Urinary bladder (tissue), 3 donors: ENCODE measurements at regions not wholly inside any gene's neighbourhood (a gene's known extent, or its start where the extent isn't known, plus 50 kb on each side); places are given as distances from the start of the nearest gene placed in this dataset.

Source experiments
- DNase-seq: peaks from one replicate; pipeline ENCODE4 v3.0.0-alpha.2; 2015; ENCODE audit errors: extremely low spot score
- H3K27ac ChIP-seq: one replicate; pipeline ENCODE4 v1.5.1; 2013; ENCODE audit warnings: low read depth, mild to moderate bottlenecking, moderate library complexity
- H3K36me3 ChIP-seq: one replicate; pipeline ENCODE4 v1.6.1; 2013; ENCODE audit warnings: mild to moderate bottlenecking, moderate library complexity; ENCODE audit not compliant: insufficient read depth
- H3K4me1 ChIP-seq: one replicate; pipeline ENCODE4 v1.6.1; 2013; ENCODE audit warnings: mild to moderate bottlenecking, moderate library complexity; ENCODE audit not compliant: insufficient read depth
- H3K4me3 ChIP-seq: one replicate; pipeline ENCODE4 v1.5.1; 2013; ENCODE audit warnings: low read depth, low read length
- WGBS: extraction: QIAGEN DNeasy Blood & Tissue Kit; methylation state at CpG from one replicate; pipeline ENCODE4 v1.1.7; 2013; 5-methylcytosine and 5-hydroxymethylcytosine counted together
- donor health status: healthy with polysubstance abuse.
- donor health status: healthy.

- Histone ChIP-seq H3K27ac (no peak overlapping the region), H3K4me3 (no peak overlapping the region), H3K36me3 (no peaks in the 10 kb centered on the region), H3K4me1 (no peaks in the 10 kb centered on the region)
- WGBS: 54% methylated on average over 3 of the region's 3 CpGs
- no peak for DNase-seq
Observed at GRCh38 chr1:29753771-29754572, 517.6 kb downstream of the PTPRU start.

- 66% methylated on average over 1 of the region's 1 CpG for WGBS
- no peak for DNase-seq
- Histone ChIP-seq H3K36me3 (no peaks in the 10 kb centered on the region), H3K4me3 (no peak overlapping the region), H3K27ac (no peak overlapping the region), H3K4me1 (no peaks in the 10 kb centered on the region)
Observed at GRCh38 chr1:29753244-29753643, 516.9 kb downstream of the PTPRU start.

GRCh38 chr1:29752141-29752540 lies 515.8 kb downstream of the PTPRU start:
- H3K4me1 ChIP-seq: no peaks in the 10 kb centered on the region
- no peak for DNase-seq
- no peaks in the 10 kb centered on the region for H3K36me3 ChIP-seq
- H3K4me3 ChIP-seq: no peak overlapping the region
- WGBS: 19% methylated on average over 8 of the region's 8 CpGs
- no peak overlapping the region for H3K27ac ChIP-seq

GRCh38 chr1:29749024-29749945 lies 513.0 kb downstream of the PTPRU start:
- WGBS: 59% methylated on average over 6 of the region's 6 CpGs
- Histone ChIP-seq H3K4me1 (no peaks in the 10 kb centered on the region), H3K27ac (no peak overlapping the region), H3K4me3 (no peak overlapping the region), H3K36me3 (no peaks in the 10 kb centered on the region)
- DNase-seq: no peak

- Histone ChIP-seq H3K27ac (no peak overlapping the region), H3K36me3 (no peaks in the 10 kb centered on the region), H3K4me3 (no peak overlapping the region), H3K4me1 (no peaks in the 10 kb centered on the region)
- no peak for DNase-seq
- WGBS: 80% methylated on average over 3 of the region's 3 CpGs
Observed at GRCh38 chr1:29747196-29747595, 510.9 kb downstream of the PTPRU start.

GRCh38 chr1:29746076-29746665 lies 509.8 kb downstream of the PTPRU start:
- DNase-seq: no peak
- Histone ChIP-seq H3K4me3 (no peak overlapping the region), H3K36me3 (no peaks in the 10 kb centered on the region), H3K27ac (no peak overlapping the region), H3K4me1 (no peaks in the 10 kb centered on the region)
- WGBS: 82% methylated on average over 5 of the region's 5 CpGs

GRCh38 chr1:29744684-29745490 lies 508.6 kb downstream of the PTPRU start:
- Histone ChIP-seq H3K27ac (no peak overlapping the region), H3K36me3 (no peaks in the 10 kb centered on the region), H3K4me3 (no peak overlapping the region), H3K4me1 (no peaks in the 10 kb centered on the region)
- DNase-seq: no peak
- 50% methylated on average over 6 of the region's 6 CpGs for WGBS

GRCh38 chr1:29743931-29744330 lies 507.6 kb downstream of the PTPRU start:
- Histone ChIP-seq H3K36me3 (no peaks in the 10 kb centered on the region), H3K27ac (no peak overlapping the region), H3K4me1 (no peaks in the 10 kb centered on the region), H3K4me3 (no peak overlapping the region)
- DNase-seq: no peak
- WGBS: 80% methylated on average over 7 of the region's 7 CpGs

- DNase-seq: no peak
- H3K4me3 ChIP-seq: no peak overlapping the region
- no peaks in the 10 kb centered on the region for H3K36me3 ChIP-seq
- no peaks in the 10 kb centered on the region for H3K4me1 ChIP-seq
- WGBS: 82% methylated on average over 5 of the region's 5 CpGs
- H3K27ac ChIP-seq: no peak overlapping the region
Observed at GRCh38 chr1:29743264-29743663, 506.9 kb downstream of the PTPRU start.

GRCh38 chr1:29739176-29739575 lies 502.9 kb downstream of the PTPRU start:
- no peak overlapping the region for H3K27ac ChIP-seq
- H3K4me3 ChIP-seq: no peak overlapping the region
- H3K4me1 ChIP-seq: no peaks in the 10 kb centered on the region
- H3K36me3 ChIP-seq: no peaks in the 10 kb centered on the region
- 68% methylated on average over 1 of the region's 1 CpG for WGBS
- DNase-seq: no peak

GRCh38 chr1:29736582-29737188 lies 500.4 kb downstream of the PTPRU start:
- WGBS: 68% methylated on average over 5 of the region's 5 CpGs
- DNase-seq: peak; percentile 26
- Histone ChIP-seq H3K27ac (no peak overlapping the region), H3K36me3 (no peaks in the 10 kb centered on the region), H3K4me1 (no peaks in the 10 kb centered on the region), H3K4me3 (no peak overlapping the region)

- no peak overlapping the region for H3K27ac ChIP-seq
Observed at GRCh38 chr1:29732453-29732852, 496.1 kb downstream of the PTPRU start.

GRCh38 chr1:29730623-29731022 lies 494.3 kb downstream of the PTPRU start:
- no peak for DNase-seq
- no peak overlapping the region for H3K4me3 ChIP-seq
- 56% methylated on average over 5 of the region's 5 CpGs for WGBS
- H3K36me3 ChIP-seq: no peaks in the 10 kb centered on the region
- H3K4me1 ChIP-seq: no peaks in the 10 kb centered on the region
- no peak overlapping the region for H3K27ac ChIP-seq

More at GRCh38 chr1:29732453-29732852, 496.1 kb downstream of the PTPRU start:
- no peaks in the 10 kb centered on the region for H3K4me1 ChIP-seq
- 69% methylated on average over 3 of the region's 3 CpGs for WGBS
- H3K36me3 ChIP-seq: no peaks in the 10 kb centered on the region
- H3K4me3 ChIP-seq: no peak overlapping the region
- DNase-seq: no peak
